ENCODE measurements at regions not wholly inside any gene's neighbourhood (a gene's known extent, or its start where the extent isn't known, plus 50 kb on each side); places are given as distances from the start of the nearest gene placed in this dataset.
"Not testable (repeated sequence)": the region's sequence is repeated elsewhere in the genome, so short reads cannot be mapped to it uniquely, and the experiment has no call there.

DNA sequence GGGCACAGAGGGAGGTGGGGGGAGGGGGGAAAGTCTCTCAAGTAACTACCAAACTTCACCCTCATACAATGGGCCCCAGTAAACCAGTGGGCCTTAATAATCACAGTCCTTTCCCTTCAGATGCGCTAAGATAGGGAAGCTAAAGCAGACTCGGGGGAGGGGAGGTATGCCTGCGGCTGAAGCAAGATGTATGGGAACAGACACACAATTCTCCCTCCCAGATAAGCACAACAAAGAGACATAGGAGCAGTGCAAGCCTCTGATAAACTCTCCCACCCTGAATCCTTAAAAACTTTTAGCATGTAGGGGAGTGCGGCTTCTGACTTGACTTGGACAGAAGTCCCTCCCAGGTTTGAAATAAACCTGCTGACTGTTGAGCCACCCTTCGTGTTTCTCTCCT is 54.7 kb downstream of the PROP1 start:
- FAIRE-seq; DNase-seq (ENCODE audit: low spot score in 2 of 2): not testable (repeated sequence)

DNA sequence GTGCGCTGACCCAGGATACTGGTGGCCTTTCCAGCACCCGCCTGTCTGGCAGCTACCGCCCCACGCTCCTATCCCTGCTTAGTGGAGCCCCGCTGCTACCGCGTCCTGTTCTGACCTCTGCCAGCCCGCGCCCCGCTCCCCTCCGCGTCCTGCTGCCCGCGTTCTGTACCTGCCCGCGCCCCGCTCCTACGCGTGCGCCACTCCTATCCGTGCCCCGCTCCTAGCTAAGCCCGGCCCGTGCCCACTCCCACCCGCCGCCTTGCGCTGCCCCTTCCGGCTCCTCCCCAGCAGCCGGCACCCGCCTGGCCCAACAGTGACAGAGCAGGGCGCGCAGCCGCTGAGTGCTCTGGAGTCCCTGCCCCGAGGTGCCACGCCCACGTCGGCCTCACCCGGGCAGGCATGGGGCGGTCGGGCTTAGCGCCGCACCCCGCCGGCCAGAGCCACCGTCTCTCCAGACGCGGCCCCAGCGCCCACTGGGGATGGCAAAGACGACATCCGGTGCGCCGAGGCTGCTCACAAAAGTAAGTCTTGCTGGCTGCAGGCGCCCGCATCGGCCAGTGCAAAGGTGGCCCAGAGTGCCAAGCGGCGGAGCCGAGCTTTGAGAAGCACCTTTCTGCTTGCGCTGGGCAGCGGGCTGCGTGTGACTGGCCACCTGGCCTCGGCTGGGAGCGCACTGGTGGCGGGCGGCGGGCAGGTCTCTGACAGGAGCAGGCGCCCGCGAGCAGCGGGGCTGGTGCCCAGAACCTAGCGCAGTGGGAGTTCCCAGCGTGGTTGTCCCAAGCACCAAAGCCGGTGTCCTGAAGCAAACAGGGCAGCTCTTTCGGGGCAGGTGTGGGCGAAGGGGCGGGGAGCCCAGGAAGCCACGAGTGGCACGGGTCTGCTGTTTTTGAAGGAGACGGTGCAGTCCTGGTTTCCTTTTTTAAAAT is 56.5 kb downstream of the PROP1 start:
- DNase-seq (ENCODE audit: low spot score in 2 of 2); FAIRE-seq: not testable (repeated sequence)

DNA sequence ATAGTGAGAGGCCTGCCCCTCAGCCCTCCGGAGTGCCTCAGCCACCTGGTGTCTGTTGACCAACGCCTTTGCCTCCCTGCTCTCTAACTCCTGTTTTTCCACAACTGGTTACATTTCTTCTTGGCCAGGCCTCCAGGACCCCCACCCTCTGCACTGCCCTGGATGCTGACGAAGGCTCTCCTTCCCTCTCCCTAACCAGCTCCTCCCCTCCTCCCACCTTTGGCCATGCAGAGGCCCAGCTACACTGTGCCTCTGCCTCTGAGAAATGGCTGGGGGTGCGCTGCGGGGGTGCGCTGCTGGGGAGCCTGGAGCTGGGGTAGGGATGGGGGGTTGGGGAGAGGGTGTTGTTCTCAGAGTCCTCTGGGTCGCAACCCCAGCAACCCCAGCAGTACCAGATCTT is 57.3 kb downstream of the PROP1 start:
- DNase-seq (ENCODE audit: low spot score in 2 of 2); FAIRE-seq: not testable (repeated sequence)

DNA sequence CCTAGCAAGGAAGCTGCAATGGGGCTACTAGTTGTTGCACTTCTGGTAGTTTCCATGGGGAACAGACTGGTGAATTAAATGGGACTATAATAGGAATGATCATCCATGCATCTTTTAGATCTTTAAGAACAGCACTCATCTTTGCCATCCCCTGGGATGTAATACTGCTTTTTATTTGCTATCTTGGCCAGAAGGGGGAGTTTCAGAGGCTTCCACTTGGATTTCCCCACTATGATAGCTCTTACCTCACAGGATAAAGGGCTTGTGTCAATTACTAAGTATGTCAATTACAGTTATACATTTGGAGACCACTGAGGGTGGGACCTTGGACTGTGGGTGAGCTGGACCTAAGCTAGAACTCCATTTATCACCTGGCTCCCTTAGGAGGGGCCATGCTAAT is 61.8 kb downstream of the PROP1 start:
- FAIRE-seq; DNase-seq (ENCODE audit: low spot score in 2 of 2): not testable (repeated sequence)

- not testable (repeated sequence) for FAIRE-seq
Measured at GRCh38 chr5:177930269-177931022, 65.6 kb downstream of the PROP1 start.

GRCh38 chr5:177929618-177930017 is 66.4 kb downstream of the PROP1 start:
- FAIRE-seq; DNase-seq (ENCODE audit: low spot score in 2 of 2): not testable (repeated sequence)

More at GRCh38 chr5:177930269-177931022, 65.6 kb downstream of the PROP1 start:
- not testable (repeated sequence) for DNase-seq (ENCODE audit: low spot score in 2 of 2)

DNA sequence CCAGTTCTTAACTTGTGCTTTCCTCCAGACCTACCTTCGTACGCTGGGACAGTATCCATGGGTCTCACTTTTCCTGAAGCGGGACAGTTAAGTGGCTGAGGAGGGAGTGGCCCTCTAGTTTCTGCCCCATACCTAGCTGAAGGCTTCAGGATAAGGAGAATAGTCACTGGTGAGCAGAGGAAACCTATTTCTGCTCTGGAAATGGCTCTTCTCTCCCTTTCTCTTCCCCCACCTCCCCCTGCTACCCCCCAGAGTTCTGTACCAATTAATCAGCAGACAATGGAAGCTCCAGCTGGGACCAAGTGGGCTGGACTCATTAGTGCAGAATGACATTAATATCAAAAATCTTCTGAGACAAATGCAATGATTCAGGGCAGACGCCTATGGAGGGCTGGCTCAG is 68.5 kb downstream of the PROP1 start:
- not testable (repeated sequence) for FAIRE-seq; DNase-seq (ENCODE audit: low spot score in 2 of 2)

- not testable (repeated sequence) for FAIRE-seq; DNase-seq (ENCODE audit: low spot score in 2 of 2)
Measured at GRCh38 chr5:177924577-177924976, 71.5 kb downstream of the PROP1 start.

DNA sequence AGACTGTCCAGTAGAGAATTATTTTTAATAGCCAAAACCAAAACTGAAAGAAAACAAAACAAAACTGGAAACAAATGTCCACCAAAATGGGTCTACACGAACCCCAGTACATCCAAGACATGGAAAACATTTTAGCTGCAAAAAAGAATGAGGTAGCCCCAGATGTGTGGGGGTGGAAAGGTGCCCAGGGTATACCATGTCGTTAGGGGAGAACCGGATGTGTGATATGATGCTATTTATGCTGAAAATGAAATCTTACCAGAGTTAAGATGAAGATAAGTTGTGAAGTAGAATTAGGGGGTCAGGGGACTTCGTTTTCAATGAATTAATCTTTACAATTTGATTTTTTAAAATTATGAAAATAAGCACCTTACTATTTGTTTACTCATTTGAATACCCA is 72.2 kb downstream of the PROP1 start:
- not testable (repeated sequence) for FAIRE-seq; DNase-seq (ENCODE audit: low spot score in 2 of 2)

DNA sequence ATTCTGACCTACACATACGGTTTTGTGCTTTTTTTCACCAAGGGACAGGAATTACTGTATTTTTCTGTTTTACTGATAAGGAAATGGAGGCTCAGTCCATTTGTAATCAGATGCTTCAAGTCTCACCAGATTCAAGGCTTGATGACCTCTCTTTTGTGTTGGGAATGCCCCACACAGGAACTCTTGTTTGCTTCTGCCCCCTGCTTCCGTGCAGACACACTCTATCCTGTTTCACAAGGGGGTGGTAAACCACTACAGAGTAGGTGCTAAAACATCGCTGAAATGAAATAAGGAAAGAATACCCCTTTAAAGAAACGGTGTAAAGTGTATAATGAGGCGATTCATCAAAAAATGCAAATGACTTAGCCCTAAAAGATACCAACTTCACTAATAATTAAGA is 72.9 kb downstream of the PROP1 start:
- not testable (repeated sequence) for FAIRE-seq; DNase-seq (ENCODE audit: low spot score in 2 of 2)

- not testable (repeated sequence) for DNase-seq (ENCODE audit: low spot score in 2 of 2); FAIRE-seq
Measured at GRCh38 chr5:177909261-177909660, 86.8 kb downstream of the PROP1 start.

DNA sequence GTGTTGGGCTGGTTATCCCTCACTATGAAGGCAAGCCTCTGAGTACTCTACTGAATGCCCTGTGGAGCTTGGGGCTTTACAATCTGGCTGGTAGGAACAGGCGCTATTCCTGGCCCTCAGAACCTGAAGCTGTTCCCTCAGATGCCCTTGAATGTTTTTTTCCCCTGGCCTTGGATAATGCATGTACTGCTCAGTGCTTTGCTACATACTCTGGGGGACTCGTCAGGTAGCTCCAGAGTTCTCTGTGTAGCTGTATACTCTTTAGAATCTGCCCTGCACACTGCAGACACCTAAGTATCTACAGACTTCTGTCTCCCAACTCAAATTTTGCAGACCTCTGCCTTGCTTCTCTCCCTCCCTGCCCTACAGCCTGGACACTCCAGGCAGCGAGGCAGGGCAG is 93.2 kb downstream of the PROP1 start:
- not testable (repeated sequence) for FAIRE-seq; DNase-seq (ENCODE audit: low spot score in 2 of 2)

DNA sequence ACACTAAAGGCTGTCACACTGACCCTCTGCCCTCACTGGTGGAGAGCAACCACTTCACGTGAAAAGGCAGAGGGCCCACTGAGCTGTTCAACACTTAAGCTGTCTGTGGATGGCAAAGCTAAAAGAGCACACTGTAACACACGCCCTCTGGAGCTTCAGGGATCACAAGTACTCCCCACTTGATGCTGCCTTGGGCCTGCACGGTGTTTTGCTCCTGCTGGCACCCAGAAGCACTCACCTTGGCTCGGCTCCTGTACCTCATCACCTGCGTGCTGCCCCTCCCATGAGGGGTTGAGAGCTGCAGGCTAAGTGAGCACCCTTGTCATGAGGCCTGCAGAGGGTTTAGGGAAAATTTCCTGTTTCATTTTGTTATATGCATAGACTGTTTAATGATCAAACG is 96.0 kb downstream of the PROP1 start:
- DNase-seq (ENCODE audit: low spot score in 2 of 2); FAIRE-seq: not testable (repeated sequence)

DNA sequence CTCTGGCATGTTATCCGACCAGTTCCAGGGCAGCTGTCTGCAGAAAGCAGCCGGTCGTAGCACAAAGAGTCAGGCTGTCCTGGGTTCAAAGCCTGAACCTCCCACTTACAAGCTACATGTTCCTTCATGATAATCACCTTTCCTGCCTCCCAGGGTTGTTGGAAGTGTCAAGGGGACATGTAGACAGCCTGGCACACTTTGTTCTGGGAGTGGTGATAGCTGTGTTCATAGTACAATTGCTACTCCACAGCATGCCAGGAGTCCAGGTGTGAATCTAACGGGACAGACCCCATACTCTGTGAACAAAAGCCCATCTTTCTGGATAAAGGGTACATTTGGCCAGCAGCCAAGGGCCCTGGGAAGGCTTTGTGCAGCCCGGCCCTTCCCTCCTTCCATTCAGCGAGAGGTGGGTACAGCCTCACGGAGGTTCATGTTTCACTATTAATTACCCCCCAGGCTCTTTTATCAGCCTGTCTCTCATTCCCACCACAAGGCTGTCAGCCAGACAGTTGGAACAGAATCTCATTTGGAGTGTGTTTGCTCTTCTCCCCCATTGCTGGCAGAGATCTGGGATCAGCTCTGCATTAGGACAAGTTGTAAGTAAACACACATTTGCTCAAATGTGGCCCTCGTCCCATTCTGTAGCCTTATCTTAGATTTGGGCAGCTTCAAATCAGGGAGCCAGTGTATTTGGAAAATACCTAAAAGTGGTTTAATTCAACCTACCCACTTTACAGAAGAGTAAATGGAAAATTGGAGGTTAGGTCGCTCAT is 101.2 kb downstream of the PROP1 start:
- DNase-seq (ENCODE audit: low spot score in 2 of 2); FAIRE-seq: not testable (repeated sequence)

DNA sequence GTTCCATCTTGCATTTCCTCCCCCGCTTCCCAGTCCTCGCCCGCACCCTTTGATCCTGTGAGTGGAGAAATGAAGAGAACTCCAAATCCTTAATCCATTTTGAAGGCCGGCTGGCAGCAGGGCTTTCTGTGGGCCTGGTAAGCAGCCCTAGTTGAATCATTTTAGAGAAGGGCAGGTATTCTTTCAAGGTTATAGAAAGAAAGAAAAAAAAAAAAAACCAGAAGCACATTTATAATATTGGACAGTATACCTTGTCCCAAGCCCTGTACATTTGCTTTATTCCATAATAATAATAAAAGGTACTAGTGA is 103.7 kb downstream of the PROP1 start:
- DNase-seq (ENCODE audit: low spot score in 2 of 2); FAIRE-seq: not testable (repeated sequence)

DNA sequence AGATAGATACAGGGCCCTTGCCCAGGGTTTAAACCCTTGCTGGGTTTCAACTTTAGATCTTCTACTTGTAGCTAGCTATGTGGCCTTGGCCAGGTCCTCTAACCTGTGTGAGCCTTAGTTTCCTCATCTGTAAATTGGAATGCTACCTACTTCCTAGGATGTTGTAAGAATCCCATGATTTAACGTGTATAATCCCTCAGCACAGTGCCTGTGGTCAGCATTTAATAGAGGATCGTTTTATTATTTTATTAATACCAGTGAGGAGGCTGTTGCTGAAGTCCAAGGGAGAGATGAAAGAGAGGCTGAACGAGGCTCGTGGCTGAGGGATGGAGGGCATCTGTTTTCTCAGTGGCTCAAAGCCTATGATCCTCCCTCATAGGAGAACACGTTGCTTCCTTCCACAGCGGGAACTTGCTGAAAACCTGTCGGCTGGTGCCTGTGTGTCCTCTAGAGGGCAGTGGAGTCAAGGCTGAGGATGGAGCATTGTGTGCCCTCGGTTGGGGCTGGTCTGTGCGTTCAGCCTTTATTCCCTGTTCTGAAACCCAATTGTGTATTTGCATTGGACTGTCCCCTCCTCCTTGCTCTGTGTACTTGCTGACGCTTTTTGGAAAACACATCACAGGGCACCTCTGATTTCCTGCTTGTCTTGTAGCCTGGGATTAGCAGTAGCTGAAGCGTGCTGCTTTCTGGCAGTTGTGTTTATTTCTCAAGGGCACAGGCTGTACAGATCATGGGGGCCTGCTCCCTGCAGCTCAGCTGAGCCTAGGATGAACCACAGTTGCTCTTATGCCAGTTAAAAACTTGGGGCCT is 104.3 kb downstream of the PROP1 start:
- not testable (repeated sequence) for DNase-seq (ENCODE audit: low spot score in 2 of 2)
- peak; percentile 10 for FAIRE-seq

GRCh38 chr5:177883295-177883694 is 100.6 kb upstream of the FAM153A start:
- not testable (repeated sequence) for FAIRE-seq; DNase-seq (ENCODE audit: low spot score in 2 of 2)

DNA sequence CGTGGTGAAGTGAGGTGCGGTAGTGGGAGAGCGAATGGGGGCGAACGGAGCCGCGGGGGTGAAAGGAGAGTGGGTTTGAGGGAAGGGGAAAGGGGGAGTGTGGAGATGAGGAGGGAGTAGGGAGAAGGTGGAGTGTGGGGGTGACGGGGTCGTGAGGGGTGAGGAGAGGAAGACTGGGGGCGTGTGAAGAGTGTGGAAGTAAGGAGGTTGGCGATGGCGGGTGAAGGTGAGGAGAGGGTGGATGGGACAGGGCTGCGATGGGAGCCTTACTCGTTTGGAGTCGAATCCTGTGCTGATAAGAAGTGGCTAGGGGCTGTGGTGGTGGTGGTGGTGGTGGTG is 93.2 kb upstream of the FAM153A start:
- DNase-seq (ENCODE audit: low spot score in 2 of 2); FAIRE-seq: not testable (repeated sequence)
